ENCODE measurements at regions not wholly inside any gene's neighbourhood (a gene's known extent, or its start where the extent isn't known, plus 50 kb on each side); places are given as distances from the start of the nearest gene placed in this dataset.

GRCh38 chr21:35408401-35408800 is 359.3 kb upstream of the RUNX1 start:
- TF ChIP-seq CTCF (IDR thresholded peaks at IDR 0.05) = no peak
- TF ChIP-seq POLR2A (IDR thresholded peaks at IDR 0.05) = no peak

All from heart left ventricle (tissue), 13 donors.